Urothelium cell line (cell line): ENCODE measurements at regions not wholly inside any gene's neighbourhood (a gene's known extent, or its start where the extent isn't known, plus 50 kb on each side); places are given as distances from the start of the nearest gene placed in this dataset.

Experiments
- DNase-seq: peaks from one replicate; pipeline ENCODE4 v3.0.0; 2011; ENCODE audit warnings: low spot score, mixed read lengths
- FAIRE-seq: peaks from 2 replicates; lab custom pipeline; 2011; peaks lifted over from hg19 to GRCh38; lab: Jason Lieb, UNC

GRCh38 chr15:47265686-47266085, 451.6 kb upstream of the SEMA6D start:
- DNase-seq (no peak), FAIRE-seq (no peak)

GRCh38 chr15:47266566-47266965, 450.7 kb upstream of the SEMA6D start:
- DNase-seq (no peak), FAIRE-seq (no peak)

GRCh38 chr15:47273864-47274263, 443.4 kb upstream of the SEMA6D start:
- FAIRE-seq (no peak), DNase-seq (no peak)

GRCh38 chr15:47283246-47283645, 434.1 kb upstream of the SEMA6D start:
- DNase-seq (no peak), FAIRE-seq (no peak)

- DNase-seq (no peak), FAIRE-seq (no peak)
Measured at GRCh38 chr15:47288794-47289193, 428.5 kb upstream of the SEMA6D start.

- FAIRE-seq: no peak
- DNase-seq: no peak
Measured at GRCh38 chr15:47289656-47290055, 427.6 kb upstream of the SEMA6D start.

GRCh38 chr15:47291767-47292166, 425.5 kb upstream of the SEMA6D start:
- FAIRE-seq (no peak), DNase-seq (no peak)

GRCh38 chr15:47292638-47293190, 424.6 kb upstream of the SEMA6D start:
- DNase-seq: no peak
- FAIRE-seq: no peak

- no peak for FAIRE-seq
- DNase-seq: peak; percentile 18
Measured at GRCh38 chr15:47293466-47294162, 423.7 kb upstream of the SEMA6D start.

- FAIRE-seq (no peak), DNase-seq (no peak)
Measured at GRCh38 chr15:47294765-47295259, 422.5 kb upstream of the SEMA6D start.

GRCh38 chr15:47296881-47297280, 420.4 kb upstream of the SEMA6D start:
- DNase-seq (no peak), FAIRE-seq (no peak)

GRCh38 chr15:47299846-47300434, 417.4 kb upstream of the SEMA6D start:
- FAIRE-seq (no peak), DNase-seq (no peak)

- no peak for FAIRE-seq
- DNase-seq: no peak
Measured at GRCh38 chr15:47300596-47300995, 416.7 kb upstream of the SEMA6D start.

- no peak for DNase-seq
Measured at GRCh38 chr15:47301481-47301880, 415.8 kb upstream of the SEMA6D start.

GRCh38 chr15:47304656-47305055, 412.6 kb upstream of the SEMA6D start:
- DNase-seq: no peak
- FAIRE-seq: no peak

More at GRCh38 chr15:47301481-47301880, 415.8 kb upstream of the SEMA6D start:
- FAIRE-seq: no peak

- FAIRE-seq: no peak
- DNase-seq: no peak
Measured at GRCh38 chr15:47312161-47312560, 405.1 kb upstream of the SEMA6D start.

GRCh38 chr15:47326410-47327333, 390.6 kb upstream of the SEMA6D start:
- no peak for FAIRE-seq
- no peak for DNase-seq

- DNase-seq (no peak), FAIRE-seq (no peak)
Measured at GRCh38 chr15:47331829-47332393, 385.4 kb upstream of the SEMA6D start.

- no peak for FAIRE-seq
- DNase-seq: no peak
Measured at GRCh38 chr15:47332481-47332880, 384.8 kb upstream of the SEMA6D start.

- DNase-seq (no peak), FAIRE-seq (no peak)
Measured at GRCh38 chr15:47333734-47334133, 383.6 kb upstream of the SEMA6D start.
